HL-60 (cell line): ENCODE measurements at regions not wholly inside any gene's neighbourhood (a gene's known extent, or its start where the extent isn't known, plus 50 kb on each side); places are given as distances from the start of the nearest gene placed in this dataset.

Source experiments
- DNase-seq, 2 experiments: peaks; one replicate each; pipeline ENCODE4 v3.0.0-alpha.2; 2010 to 2020; ENCODE audit warnings: low read depth in 1 of 2, low spot score in 1 of 2
- H3K27ac ChIP-seq: fragments of 250-450 bp; sonication (Bioruptor Pico); replicated peaks from 2 replicates; pipeline ENCODE4 v1.5.1; 2020; ENCODE audit warnings: mild to moderate bottlenecking, moderate library complexity
- H3K27me3 ChIP-seq: fragments of 250-450 bp; sonication (Bioruptor Pico); 2 replicates; pipeline ENCODE4 v1.5.1; 2021; ENCODE audit warnings: mild to moderate bottlenecking, moderate library complexity; ENCODE audit not compliant: insufficient read depth, poor library complexity, severe bottlenecking
- H3K4me3 ChIP-seq: replicated peaks from 2 replicates; pipeline ENCODE4 v1.5.1; 2011; ENCODE audit warnings: mild to moderate bottlenecking, control low read depth, low read length; ENCODE audit not compliant: insufficient read depth
- GABPA ChIP-seq: IDR thresholded peaks from 2 replicates; pipeline ENCODE4 v1.6.1; 2012; ENCODE audit warnings: low read depth
- POLR2AphosphoS5 ChIP-seq: IDR thresholded peaks from 2 replicates; pipeline ENCODE4 v1.6.1; 2012; ENCODE audit warnings: low read depth
- SPI1 ChIP-seq: IDR thresholded peaks from 2 replicates; pipeline ENCODE4 v1.6.1; 2012; ENCODE audit warnings: low read depth, mild to moderate bottlenecking, borderline replicate concordance
- TF ChIP-seq, protein P1 (sequence below): IDR thresholded peaks from one replicate; pipeline ENCODE4 v1.5.1; 2011; ENCODE audit warnings: low read length, control low read depth, inconsistent platforms; ENCODE audit not compliant: insufficient read depth
- TF ChIP-seq, protein P2 (sequence below): IDR thresholded peaks from 2 replicates; pipeline ENCODE4 v1.6.1; 2012; ENCODE audit warnings: low read depth; ENCODE audit not compliant: insufficient replicate concordance

DNA sequence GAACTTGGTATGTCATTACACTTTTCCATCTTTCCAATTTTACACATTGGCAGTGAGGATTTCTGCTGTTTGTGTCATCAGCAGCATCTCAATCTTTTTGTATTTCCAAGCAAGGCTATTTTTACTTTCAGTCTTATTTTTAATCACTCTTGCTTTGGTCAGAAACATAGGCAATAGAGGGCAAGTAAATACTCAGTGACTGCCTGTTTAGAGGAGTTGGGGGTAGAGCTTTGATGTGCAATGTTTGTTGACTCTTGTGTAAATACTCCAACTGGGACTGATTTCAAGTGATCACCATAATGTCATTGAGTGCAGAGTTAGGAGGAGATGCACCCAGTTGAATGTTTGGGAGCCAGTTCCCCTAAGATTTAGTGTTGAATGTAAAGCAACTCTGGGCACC, 1281.7 kb downstream of the NLGN4Y start:
- H3K27ac ChIP-seq, result no peak overlapping the region
- no peak overlapping the region for H3K4me3 ChIP-seq
- no peak for DNase-seq
- TF ChIP-seq, protein P1, sequence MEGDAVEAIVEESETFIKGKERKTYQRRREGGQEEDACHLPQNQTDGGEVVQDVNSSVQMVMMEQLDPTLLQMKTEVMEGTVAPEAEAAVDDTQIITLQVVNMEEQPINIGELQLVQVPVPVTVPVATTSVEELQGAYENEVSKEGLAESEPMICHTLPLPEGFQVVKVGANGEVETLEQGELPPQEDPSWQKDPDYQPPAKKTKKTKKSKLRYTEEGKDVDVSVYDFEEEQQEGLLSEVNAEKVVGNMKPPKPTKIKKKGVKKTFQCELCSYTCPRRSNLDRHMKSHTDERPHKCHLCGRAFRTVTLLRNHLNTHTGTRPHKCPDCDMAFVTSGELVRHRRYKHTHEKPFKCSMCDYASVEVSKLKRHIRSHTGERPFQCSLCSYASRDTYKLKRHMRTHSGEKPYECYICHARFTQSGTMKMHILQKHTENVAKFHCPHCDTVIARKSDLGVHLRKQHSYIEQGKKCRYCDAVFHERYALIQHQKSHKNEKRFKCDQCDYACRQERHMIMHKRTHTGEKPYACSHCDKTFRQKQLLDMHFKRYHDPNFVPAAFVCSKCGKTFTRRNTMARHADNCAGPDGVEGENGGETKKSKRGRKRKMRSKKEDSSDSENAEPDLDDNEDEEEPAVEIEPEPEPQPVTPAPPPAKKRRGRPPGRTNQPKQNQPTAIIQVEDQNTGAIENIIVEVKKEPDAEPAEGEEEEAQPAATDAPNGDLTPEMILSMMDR, result no peak
- TF ChIP-seq GABPA (no peak), SPI1 (no peak), POLR2AphosphoS5 (no peak)
- TF ChIP-seq, protein P2, sequence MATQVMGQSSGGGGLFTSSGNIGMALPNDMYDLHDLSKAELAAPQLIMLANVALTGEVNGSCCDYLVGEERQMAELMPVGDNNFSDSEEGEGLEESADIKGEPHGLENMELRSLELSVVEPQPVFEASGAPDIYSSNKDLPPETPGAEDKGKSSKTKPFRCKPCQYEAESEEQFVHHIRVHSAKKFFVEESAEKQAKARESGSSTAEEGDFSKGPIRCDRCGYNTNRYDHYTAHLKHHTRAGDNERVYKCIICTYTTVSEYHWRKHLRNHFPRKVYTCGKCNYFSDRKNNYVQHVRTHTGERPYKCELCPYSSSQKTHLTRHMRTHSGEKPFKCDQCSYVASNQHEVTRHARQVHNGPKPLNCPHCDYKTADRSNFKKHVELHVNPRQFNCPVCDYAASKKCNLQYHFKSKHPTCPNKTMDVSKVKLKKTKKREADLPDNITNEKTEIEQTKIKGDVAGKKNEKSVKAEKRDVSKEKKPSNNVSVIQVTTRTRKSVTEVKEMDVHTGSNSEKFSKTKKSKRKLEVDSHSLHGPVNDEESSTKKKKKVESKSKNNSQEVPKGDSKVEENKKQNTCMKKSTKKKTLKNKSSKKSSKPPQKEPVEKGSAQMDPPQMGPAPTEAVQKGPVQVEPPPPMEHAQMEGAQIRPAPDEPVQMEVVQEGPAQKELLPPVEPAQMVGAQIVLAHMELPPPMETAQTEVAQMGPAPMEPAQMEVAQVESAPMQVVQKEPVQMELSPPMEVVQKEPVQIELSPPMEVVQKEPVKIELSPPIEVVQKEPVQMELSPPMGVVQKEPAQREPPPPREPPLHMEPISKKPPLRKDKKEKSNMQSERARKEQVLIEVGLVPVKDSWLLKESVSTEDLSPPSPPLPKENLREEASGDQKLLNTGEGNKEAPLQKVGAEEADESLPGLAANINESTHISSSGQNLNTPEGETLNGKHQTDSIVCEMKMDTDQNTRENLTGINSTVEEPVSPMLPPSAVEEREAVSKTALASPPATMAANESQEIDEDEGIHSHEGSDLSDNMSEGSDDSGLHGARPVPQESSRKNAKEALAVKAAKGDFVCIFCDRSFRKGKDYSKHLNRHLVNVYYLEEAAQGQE, result no peak
- H3K27me3 ChIP-seq, result no peaks in the 10 kb centered on the region

DNA sequence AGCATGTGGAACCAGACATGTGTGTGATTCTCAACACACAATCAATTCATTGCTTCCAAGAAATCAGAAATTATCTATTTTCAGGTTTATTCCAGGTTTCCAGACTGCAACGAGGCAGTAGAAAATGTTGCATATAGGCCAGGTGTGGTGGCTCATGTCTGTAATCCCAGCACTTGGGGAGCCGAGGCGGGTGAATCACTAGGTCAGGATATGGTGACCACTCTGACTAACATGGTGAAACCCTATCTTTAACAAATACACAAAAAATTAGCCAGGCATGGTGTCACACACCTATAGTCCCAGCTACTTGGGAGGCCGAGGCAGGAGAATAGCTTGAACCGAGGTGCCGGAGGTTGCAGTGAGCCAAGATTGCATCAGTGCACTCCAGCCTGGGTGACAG, 1289.9 kb downstream of the NLGN4Y start:
- H3K4me3 ChIP-seq, result no peak overlapping the region
- TF ChIP-seq, protein P1, result no peak
- TF ChIP-seq GABPA, result no peak
- TF ChIP-seq, protein P2, result no peak
- no peak for TF ChIP-seq SPI1
- TF ChIP-seq POLR2AphosphoS5, result no peak
- no peak overlapping the region for H3K27ac ChIP-seq
- no peaks in the 10 kb centered on the region for H3K27me3 ChIP-seq
- DNase-seq, result no peak
